Endothelial cell of umbilical vein (primary cell): ENCODE measurements at regions not wholly inside any gene's neighbourhood (a gene's known extent, or its start where the extent isn't known, plus 50 kb on each side); places are given as distances from the start of the nearest gene placed in this dataset.

Experiments
- EZH2 ChIP-seq: IDR thresholded peaks from 2 replicates; pipeline ENCODE4 v1.6.1; 2012; ENCODE audit warnings: borderline replicate concordance, low read depth, mild to moderate bottlenecking, moderate library complexity, low read length, inconsistent platforms; ENCODE audit not compliant: severe bottlenecking
- JUN ChIP-seq: IDR thresholded peaks from 2 replicates; pipeline ENCODE4 v1.6.1; 2011; ENCODE audit warnings: borderline replicate concordance, low read depth; ENCODE audit not compliant: insufficient read length, insufficient read depth
- POLR2A ChIP-seq: IDR thresholded peaks from 2 replicates; pipeline ENCODE4 v1.6.1; 2012; ENCODE audit warnings: low read depth, mild to moderate bottlenecking, control low read depth, low read length
- POLR2AphosphoS5 ChIP-seq: IDR thresholded peaks from 2 replicates; pipeline ENCODE4 v1.6.1; 2012; ENCODE audit warnings: low read depth, mild to moderate bottlenecking, control low read depth, low read length, moderate library complexity; ENCODE audit not compliant: insufficient read depth
- TF ChIP-seq, protein P1 (sequence below), 2 donors: IDR thresholded peaks; 1 replicate in 1 of 2; 2 replicates in 1 of 2; pipeline ENCODE4 v1.5.1; 2011; ENCODE audit warnings: low read length in 2 of 2, mild to moderate bottlenecking in 2 of 2, moderate library complexity in 2 of 2, control low read depth in 1 of 2, inconsistent platforms in 1 of 2, low read depth in 1 of 2; ENCODE audit not compliant: insufficient read depth in 1 of 2; ENCODE audit errors: extremely low read depth in 1 of 2
- TF ChIP-seq, protein P2 (sequence below): IDR thresholded peaks from 2 replicates; pipeline ENCODE4 v1.6.1; 2011; ENCODE audit not compliant: insufficient read depth, insufficient read length

DNA sequence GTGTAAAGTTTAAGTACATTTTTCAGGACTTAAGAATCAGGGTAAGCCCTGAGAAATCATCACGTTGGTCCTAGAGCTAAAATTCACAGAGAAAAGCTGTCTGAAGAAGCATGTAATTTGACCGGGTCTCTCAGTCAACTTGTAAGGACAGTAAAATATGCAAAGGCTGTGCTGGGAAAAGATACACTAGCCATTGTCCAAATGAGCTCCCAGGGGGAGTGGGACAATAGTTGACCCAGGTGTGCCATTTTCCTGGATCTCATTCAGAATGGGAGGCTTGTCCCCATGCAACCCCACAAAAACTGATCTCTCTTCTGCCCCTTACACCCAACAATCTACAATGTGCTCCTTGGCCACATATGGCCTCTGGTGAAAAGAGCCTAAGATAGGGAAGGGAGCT, 437.9 kb downstream of the KLF12 start:
- TF ChIP-seq, protein P1, sequence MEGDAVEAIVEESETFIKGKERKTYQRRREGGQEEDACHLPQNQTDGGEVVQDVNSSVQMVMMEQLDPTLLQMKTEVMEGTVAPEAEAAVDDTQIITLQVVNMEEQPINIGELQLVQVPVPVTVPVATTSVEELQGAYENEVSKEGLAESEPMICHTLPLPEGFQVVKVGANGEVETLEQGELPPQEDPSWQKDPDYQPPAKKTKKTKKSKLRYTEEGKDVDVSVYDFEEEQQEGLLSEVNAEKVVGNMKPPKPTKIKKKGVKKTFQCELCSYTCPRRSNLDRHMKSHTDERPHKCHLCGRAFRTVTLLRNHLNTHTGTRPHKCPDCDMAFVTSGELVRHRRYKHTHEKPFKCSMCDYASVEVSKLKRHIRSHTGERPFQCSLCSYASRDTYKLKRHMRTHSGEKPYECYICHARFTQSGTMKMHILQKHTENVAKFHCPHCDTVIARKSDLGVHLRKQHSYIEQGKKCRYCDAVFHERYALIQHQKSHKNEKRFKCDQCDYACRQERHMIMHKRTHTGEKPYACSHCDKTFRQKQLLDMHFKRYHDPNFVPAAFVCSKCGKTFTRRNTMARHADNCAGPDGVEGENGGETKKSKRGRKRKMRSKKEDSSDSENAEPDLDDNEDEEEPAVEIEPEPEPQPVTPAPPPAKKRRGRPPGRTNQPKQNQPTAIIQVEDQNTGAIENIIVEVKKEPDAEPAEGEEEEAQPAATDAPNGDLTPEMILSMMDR (IDR thresholded peaks at IDR 0.05; ENCODE audit: extremely low read depth in 1 of 2, insufficient read depth in 1 of 2, low read depth in 1 of 2, low read length in 2 of 2): no peak
- TF ChIP-seq POLR2AphosphoS5 (no peak), EZH2 (no peak), POLR2A (no peak), JUN (no peak)
- TF ChIP-seq, protein P2, sequence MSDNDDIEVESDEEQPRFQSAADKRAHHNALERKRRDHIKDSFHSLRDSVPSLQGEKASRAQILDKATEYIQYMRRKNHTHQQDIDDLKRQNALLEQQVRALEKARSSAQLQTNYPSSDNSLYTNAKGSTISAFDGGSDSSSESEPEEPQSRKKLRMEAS: no peak
